Activated CD8-positive, alpha-beta memory T cell treated with anti-CD3 and anti-CD28 coated beads for 48 hours (primary cell): ENCODE measurements at regions not wholly inside any gene's neighbourhood (a gene's known extent, or its start where the extent isn't known, plus 50 kb on each side); places are given as distances from the start of the nearest gene placed in this dataset.
"Not testable (repeated sequence)": the region's sequence is repeated elsewhere in the genome, so short reads cannot be mapped to it uniquely, and the experiment has no call there.

Experiments used
- DNase-seq, 3 experiments: peaks; one replicate each; pipeline ENCODE4 v3.0.0-alpha.2; 2020; ENCODE audit warnings: low read depth in 2 of 3, low spot score in 2 of 3

- DNase-seq: no peak
Observed at GRCh38 chr4:141290771-141291170, 70.1 kb downstream of the ZNF330 start.

- no peak for DNase-seq
Observed at GRCh38 chr4:141294306-141294705, 73.6 kb downstream of the ZNF330 start.

GRCh38 chr4:141301216-141301615, 80.5 kb downstream of the ZNF330 start:
- DNase-seq: no peak

GRCh38 chr4:141302924-141303323, 82.2 kb downstream of the ZNF330 start:
- DNase-seq: no peak

GRCh38 chr4:141304346-141304745, 83.7 kb downstream of the ZNF330 start:
- no peak for DNase-seq

- DNase-seq: no peak
Observed at GRCh38 chr4:141306331-141306730, 85.6 kb downstream of the ZNF330 start.

GRCh38 chr4:141307241-141307689, 86.6 kb downstream of the ZNF330 start:
- peak; percentile 7 to 44 (median 22) for DNase-seq

GRCh38 chr4:141309874-141310273, 89.2 kb downstream of the ZNF330 start:
- DNase-seq: no peak

GRCh38 chr4:141311246-141312204, 90.8 kb downstream of the ZNF330 start:
- no peak for DNase-seq

GRCh38 chr4:141314627-141315026, 93.9 kb downstream of the ZNF330 start:
- DNase-seq: no peak

GRCh38 chr4:141328560-141329173, 108.0 kb downstream of the ZNF330 start:
- DNase-seq: no peak

- DNase-seq: no peak
Observed at GRCh38 chr4:141329174-141329569, 108.5 kb downstream of the ZNF330 start.

GRCh38 chr4:141330616-141331015, 109.9 kb downstream of the ZNF330 start:
- DNase-seq: no peak

- no peak for DNase-seq
Observed at GRCh38 chr4:141331534-141332358, 111.1 kb downstream of the ZNF330 start.

GRCh38 chr4:141332359-141333181, 111.9 kb downstream of the ZNF330 start:
- DNase-seq: not testable (repeated sequence)

- DNase-seq: not testable (repeated sequence)
Observed at GRCh38 chr4:141333456-141334230, 112.9 kb downstream of the ZNF330 start.

GRCh38 chr4:141335166-141335565, 114.5 kb downstream of the ZNF330 start:
- DNase-seq: no peak

GRCh38 chr4:141338238-141338637, 117.5 kb downstream of the ZNF330 start:
- no peak for DNase-seq

- no peak for DNase-seq
Observed at GRCh38 chr4:141339391-141339790, 118.7 kb downstream of the ZNF330 start.

- no peak for DNase-seq
Observed at GRCh38 chr4:141339966-141340365, 119.3 kb downstream of the ZNF330 start.
